ENCODE measurements at regions not wholly inside any gene's neighbourhood (a gene's known extent, or its start where the extent isn't known, plus 50 kb on each side); places are given as distances from the start of the nearest gene placed in this dataset.

- DNase-seq, result no peak
Measured at GRCh38 chr4:147327322-147327721, 153.6 kb upstream of the EDNRA start.

GRCh38 chr4:147328189-147328588 is 152.7 kb upstream of the EDNRA start:
- DNase-seq, result no peak

DNA sequence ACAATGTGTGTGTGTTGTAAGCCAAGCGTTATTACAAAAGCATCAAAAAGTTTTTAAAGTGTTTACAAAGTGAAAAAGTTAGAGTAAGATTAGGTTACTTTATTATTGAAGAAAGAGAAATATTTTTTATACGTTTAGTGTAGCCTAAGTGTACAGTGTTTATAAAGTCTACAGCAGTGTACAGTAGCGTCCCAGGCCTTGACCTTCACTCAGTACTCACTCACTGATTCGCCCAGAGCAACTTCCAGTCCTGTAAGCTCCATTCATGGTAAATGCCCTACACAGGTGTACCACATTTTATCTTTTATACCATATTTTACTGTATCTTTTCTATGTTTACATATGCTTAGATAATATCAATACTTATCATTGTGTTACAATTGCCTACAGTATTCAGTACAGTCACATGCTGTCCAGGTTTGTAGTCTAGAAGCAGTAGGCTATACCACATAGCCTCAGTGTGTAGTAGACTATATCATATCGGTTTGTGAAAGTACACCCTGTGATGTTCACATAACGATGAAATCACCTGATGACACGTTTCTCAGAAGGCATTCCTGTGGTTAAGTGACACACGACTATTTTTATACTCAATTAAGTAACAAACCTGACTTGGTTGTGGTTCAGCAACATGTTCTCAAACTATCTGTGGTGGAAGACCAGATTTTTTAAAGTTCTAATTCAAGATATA is 152.0 kb upstream of the EDNRA start:
- no peak for DNase-seq

GRCh38 chr4:147332091-147332490 is 148.8 kb upstream of the EDNRA start:
- DNase-seq, result no peak

DNA sequence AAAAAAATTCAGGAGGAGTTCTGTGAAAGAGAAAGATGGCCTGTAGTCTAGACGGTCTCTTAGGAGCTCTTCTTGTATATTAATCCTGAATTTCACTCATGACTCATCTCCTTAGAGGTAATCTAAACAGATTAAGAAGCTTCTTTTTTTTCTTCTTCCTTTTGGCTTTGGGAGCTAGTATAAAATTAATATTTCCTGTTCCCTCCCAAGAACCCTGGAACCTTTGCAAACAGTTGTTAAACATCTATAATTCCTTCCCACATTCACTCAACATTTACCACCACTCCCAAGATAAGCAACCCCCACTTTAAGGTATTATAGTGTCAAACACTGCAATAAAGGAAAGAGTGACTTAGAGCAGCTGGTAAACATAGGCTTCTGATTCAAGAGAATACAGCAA is 146.4 kb upstream of the EDNRA start:
- DNase-seq, result no peak

GRCh38 chr4:147335183-147335582 is 145.7 kb upstream of the EDNRA start:
- DNase-seq, result no peak

GRCh38 chr4:147336252-147336651 is 144.6 kb upstream of the EDNRA start:
- DNase-seq, result no peak

GRCh38 chr4:147339100-147339499 is 141.8 kb upstream of the EDNRA start:
- DNase-seq, result no peak

GRCh38 chr4:147340111-147340510 is 140.8 kb upstream of the EDNRA start:
- no peak for DNase-seq

DNA sequence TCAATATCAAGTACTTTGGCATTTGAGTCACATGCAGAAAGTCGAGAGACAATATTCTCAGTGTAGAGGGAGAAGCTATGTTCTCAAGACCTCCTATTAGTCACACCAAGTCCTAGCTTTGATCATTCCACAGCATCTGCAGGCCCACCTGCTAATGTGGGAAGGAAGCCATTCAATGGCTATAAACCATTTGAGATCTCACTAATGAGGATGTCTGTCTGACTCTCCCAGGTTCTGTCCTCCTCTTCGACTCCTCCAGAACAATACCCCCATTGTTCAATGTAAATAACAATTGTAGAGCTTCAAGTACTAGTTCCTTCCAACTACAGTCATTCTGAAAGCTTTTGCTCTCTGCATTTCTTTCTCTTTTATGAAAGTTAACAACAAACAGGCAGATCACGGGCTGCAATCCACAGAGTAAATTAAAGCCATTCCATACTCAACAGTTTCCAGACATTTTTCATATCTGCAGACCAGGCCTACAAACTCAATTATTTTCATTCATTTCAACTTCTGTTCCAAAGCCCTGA is 140.2 kb upstream of the EDNRA start:
- no peak for DNase-seq

GRCh38 chr4:147343692-147344091 is 137.2 kb upstream of the EDNRA start:
- DNase-seq, result no peak

GRCh38 chr4:147345662-147346061 is 135.2 kb upstream of the EDNRA start:
- no peak for DNase-seq

DNA sequence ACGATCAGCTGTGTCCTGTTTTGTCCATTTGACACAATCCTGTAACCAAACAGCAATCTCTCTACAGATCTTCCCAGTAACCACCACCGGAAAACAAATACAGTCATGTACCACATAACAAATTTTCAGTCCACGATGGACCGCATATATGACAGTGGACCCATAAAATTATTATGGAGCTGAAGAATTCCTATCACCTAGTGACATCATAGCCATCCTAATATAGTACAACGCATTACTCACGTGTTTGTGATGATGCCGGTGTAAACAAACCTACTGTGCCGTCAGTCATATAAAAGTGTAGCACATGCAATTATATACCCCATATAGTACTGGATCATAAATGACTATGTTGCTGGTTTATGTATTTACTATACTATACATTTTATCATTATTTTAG is 133.7 kb upstream of the EDNRA start:
- no peak for DNase-seq

DNA sequence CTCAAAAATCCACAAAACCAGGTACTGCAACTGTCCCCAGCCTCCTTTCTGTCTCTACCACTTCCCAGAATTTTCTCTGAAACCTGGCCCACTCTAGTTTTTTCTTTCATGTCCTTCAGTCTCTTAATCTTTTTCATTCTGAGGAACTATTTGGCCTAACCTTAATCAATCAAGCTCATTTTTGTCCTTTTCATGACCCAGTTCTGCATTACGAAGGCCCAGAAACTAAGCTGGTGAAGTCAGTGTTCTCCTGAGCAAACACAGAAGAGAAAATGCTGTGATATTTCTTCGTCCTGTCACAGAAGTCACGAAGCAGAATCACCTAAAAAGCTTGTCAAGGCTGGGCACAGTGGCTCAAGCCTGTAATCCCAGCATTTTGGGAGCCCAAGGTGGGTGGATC is 131.7 kb upstream of the EDNRA start:
- DNase-seq, result no peak

DNA sequence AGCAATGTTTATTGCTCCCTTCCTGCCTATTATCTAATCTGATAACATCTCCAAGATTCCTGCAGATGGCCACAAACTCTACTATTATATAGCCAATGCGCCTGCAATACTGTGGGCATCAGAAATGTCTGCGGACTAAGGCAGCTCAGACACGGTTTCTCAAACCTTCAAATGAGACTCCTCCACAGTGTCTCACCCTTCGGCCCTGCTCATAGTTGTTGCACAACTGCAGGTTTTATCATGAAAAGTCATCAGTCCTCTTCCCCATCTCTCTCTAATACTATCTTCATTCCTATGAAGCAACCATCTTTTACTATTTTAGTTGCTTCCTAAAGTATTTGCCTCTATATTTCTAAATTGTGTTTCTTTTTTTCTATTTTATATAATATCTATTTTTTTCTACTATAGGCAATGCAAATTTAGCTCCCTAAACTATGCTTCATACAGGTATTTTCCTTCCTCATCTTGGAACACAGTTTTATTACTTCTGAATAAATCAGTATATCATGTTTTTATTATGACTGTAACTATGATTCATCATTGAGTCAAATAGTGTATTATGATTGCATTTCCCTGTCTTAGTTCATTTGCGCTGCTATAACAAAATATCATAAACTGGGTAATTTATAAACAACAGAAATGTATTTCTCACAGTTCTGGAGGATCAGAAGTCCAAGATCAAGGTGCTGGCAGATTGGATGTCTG is 129.7 kb upstream of the EDNRA start:
- DNase-seq, result no peak

DNA sequence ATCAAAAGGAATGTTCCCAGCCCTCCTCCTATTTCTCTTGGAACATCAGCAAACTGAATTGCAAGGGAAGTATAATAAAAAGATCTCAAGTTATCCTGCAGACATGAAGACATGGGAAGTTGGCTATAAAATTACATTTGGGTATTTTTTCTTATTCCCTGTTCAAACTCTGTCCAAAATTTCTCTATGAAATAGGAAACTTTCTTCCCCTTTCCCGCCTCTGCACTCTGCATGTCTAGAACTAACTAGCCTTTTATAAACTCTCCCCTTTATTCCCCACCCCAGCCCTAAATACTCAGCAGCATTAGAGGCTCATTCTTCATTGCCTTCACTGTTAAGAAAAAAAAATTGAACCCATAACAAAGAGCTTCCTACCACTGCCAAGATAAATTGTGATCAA is 126.7 kb upstream of the EDNRA start:
- no peak for DNase-seq

GRCh38 chr4:147355032-147355656 is 125.8 kb upstream of the EDNRA start:
- DNase-seq, result no peak

DNA sequence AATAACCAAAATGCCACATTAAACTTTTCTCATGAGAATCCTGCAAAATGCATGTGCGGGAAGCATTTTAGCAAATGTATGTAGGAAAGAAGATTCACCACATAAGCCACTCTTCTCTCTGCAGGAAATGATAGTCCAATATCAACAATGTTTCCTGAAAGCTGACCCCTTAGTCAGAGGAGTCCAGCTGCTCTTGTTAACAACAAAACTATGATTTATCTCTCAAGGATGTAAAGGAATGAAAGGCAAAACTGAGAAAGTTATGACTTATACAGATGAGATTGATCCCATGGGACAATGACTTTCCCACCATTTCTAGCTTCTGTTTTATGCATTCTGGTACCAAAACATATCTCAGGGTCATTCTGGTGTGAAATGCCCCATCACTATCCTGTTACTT is 125.0 kb upstream of the EDNRA start:
- no peak for DNase-seq

DNA sequence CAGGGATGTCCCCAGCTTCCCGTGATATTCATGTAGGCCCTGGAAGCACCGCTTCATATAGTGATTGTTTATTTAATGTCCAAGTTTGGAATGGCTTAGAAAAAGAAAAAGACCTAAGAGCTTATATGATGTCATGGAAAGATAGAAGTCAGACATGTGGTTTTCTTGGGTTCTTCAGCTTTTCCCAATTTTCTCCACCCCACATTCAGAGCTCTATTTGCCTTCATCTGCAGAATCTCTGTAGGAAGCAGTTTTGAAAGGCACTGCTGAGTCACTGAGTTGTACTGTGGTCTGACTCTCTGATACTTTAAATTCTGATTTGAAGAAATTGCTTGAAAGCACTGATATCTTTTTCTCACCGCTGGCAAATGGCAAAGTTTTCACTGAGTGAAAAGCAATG is 120.6 kb upstream of the EDNRA start:
- DNase-seq, result no peak

- no peak for DNase-seq
Measured at GRCh38 chr4:147361726-147362125, 119.2 kb upstream of the EDNRA start.

GRCh38 chr4:147362938-147363337 is 118.0 kb upstream of the EDNRA start:
- no peak for DNase-seq

DNA sequence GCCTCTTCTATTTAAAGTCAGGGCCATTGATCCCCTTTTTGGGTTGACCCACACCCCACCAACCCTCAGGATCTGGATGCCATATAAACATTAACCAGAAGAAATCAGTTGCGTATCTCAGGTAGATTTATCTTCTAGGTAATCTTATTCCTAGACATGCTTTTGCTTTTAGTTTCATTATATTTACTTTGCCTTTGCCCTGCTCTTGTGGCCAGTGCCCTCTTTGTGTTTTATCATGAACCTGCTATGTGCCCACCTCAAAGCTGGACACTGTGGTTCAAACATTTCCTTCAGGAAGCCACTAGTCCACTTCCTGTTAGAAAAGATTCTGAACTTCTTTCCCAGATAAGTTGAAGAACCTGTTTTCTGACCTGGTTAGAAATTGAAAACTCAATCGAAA is 117.4 kb upstream of the EDNRA start:
- no peak for DNase-seq

GRCh38 chr4:147365396-147365795 is 115.5 kb upstream of the EDNRA start:
- DNase-seq, result no peak

GRCh38 chr4:147366164-147366563 is 114.7 kb upstream of the EDNRA start:
- no peak for DNase-seq
